WTC11 (cell line): ENCODE measurements at regions not wholly inside any gene's neighbourhood (a gene's known extent, or its start where the extent isn't known, plus 50 kb on each side); places are given as distances from the start of the nearest gene placed in this dataset.

Experiments
- ATAC-seq: fragments of 200-7000 bp; cut with Tn5 transposase; 2 replicates; pipeline ENCODE4 v1.10.0; 2021; ENCODE audit warnings: mild to moderate bottlenecking, moderate library complexity
- CTCF ChIA-PET: fragments of 300-600 bp; sonication (Branson Sonifier 250); formaldehyde crosslinking; loops from one replicate; lab custom pipeline; 2021; ENCODE audit warnings: antibody characterized with exemption; lab: Charles Lee
- POLR2A ChIA-PET: fragments of 350-600 bp; sonication (Branson Sonifier 250); formaldehyde crosslinking; loops from one replicate; lab custom pipeline; 2021; ENCODE audit warnings: antibody characterized with exemption; lab: Charles Lee
- DNase-seq: peaks from one replicate; pipeline ENCODE4 v3.0.0; 2021; ENCODE audit warnings: low spot score
- H3K27ac Mint-ChIP-seq: 2 replicates; pipeline ENCODE4 v1.8.0; 2021; ENCODE audit warnings: mixed read lengths
- H3K27me3 Mint-ChIP-seq: 2 replicates; pipeline ENCODE4 v1.8.0; 2021; ENCODE audit warnings: low read depth, mild to moderate bottlenecking, moderate library complexity, mixed read lengths
- H3K36me3 Mint-ChIP-seq: 2 replicates; pipeline ENCODE4 v1.8.0; 2021; ENCODE audit warnings: mixed read lengths
- H3K4me1 Mint-ChIP-seq: 2 replicates; pipeline ENCODE4 v1.8.0; 2022; ENCODE audit warnings: mixed read lengths
- H3K4me3 Mint-ChIP-seq: 2 replicates; pipeline ENCODE4 v1.8.0; 2021; ENCODE audit warnings: mild to moderate bottlenecking, moderate library complexity, mixed read lengths
- H3K9me3 Mint-ChIP-seq: 2 replicates; pipeline ENCODE4 v1.8.0; 2021; ENCODE audit warnings: mixed read lengths
- CDX4 ChIP-seq: fragments of 250-450 bp; sonication (Bioruptor Pico); IDR thresholded peaks from 2 replicates; pipeline ENCODE4 v1.9.0; 2021; ENCODE audit warnings: moderate library complexity, mild to moderate bottlenecking, inconsistent platforms, borderline replicate concordance
- CREB1 ChIP-seq: sonication (generic); formaldehyde crosslinking; IDR thresholded peaks from 2 replicates; pipeline ENCODE4 v1.8.0; 2023; ENCODE audit warnings: mild to moderate bottlenecking, missing genetic modification reagents
- CREM ChIP-seq: sonication (generic); formaldehyde crosslinking; IDR thresholded peaks from 2 replicates; pipeline ENCODE4 v1.8.1; 2022; ENCODE audit warnings: mild to moderate bottlenecking, missing genetic modification reagents, moderate library complexity
- FOXJ3 ChIP-seq: sonication (generic); formaldehyde crosslinking; IDR thresholded peaks from 2 replicates; pipeline ENCODE4 v1.9.0; 2021; ENCODE audit warnings: missing genetic modification reagents, mild to moderate bottlenecking, borderline replicate concordance
- IRF2 ChIP-seq: sonication (generic); formaldehyde crosslinking; IDR thresholded peaks from 2 replicates; pipeline ENCODE4 v1.8.0; 2022; ENCODE audit warnings: low read depth, missing genetic modification reagents, borderline replicate concordance
- KAT7 ChIP-seq: sonication (generic); formaldehyde crosslinking; IDR thresholded peaks from 2 replicates; pipeline ENCODE4 v1.8.1; 2023; ENCODE audit warnings: missing genetic modification reagents, mild to moderate bottlenecking, borderline replicate concordance
- MYBL2 ChIP-seq: sonication (generic); formaldehyde crosslinking; IDR thresholded peaks from 2 replicates; pipeline ENCODE4 v1.8.1; 2023; ENCODE audit warnings: mild to moderate bottlenecking, moderate library complexity, missing genetic modification reagents
- NFYB ChIP-seq: sonication (generic); formaldehyde crosslinking; conservative IDR thresholded peaks from 2 replicates; pipeline ENCODE4 v1.8.0; 2022; ENCODE audit warnings: low read depth, missing genetic modification reagents
- OVOL2 ChIP-seq: fragments of 250-450 bp; sonication (Bioruptor Pico); IDR thresholded peaks from 2 replicates; pipeline ENCODE4 v1.9.0; 2021; ENCODE audit warnings: mild to moderate bottlenecking, borderline replicate concordance
- STAT6 ChIP-seq: sonication (generic); formaldehyde crosslinking; conservative IDR thresholded peaks from 2 replicates; pipeline ENCODE4 v1.8.1; 2023; ENCODE audit warnings: mild to moderate bottlenecking, low read depth, missing genetic modification reagents, moderate library complexity
- USF1 ChIP-seq: sonication (generic); formaldehyde crosslinking; IDR thresholded peaks from 2 replicates; pipeline ENCODE4 v1.8.0; 2022; ENCODE audit warnings: mild to moderate bottlenecking, missing genetic modification reagents
- ZNF219 ChIP-seq: sonication (generic); formaldehyde crosslinking; IDR thresholded peaks from 2 replicates; pipeline ENCODE4 v1.8.0; 2023; ENCODE audit warnings: missing genetic modification reagents, mild to moderate bottlenecking, borderline replicate concordance
- ZNF232 ChIP-seq: sonication (generic); formaldehyde crosslinking; IDR thresholded peaks from 2 replicates; pipeline ENCODE4 v1.8.0; 2022; ENCODE audit warnings: mild to moderate bottlenecking, missing genetic modification reagents
- ZNF512 ChIP-seq: sonication (generic); formaldehyde crosslinking; IDR thresholded peaks from 2 replicates; pipeline ENCODE4 v1.8.1; 2022; ENCODE audit warnings: missing genetic modification reagents, borderline replicate concordance

- DNase-seq: no peak
- H3K9me3 Mint-ChIP-seq: peaks cover 4% of the 10 kb centered on the region; the same call in 1 of the 2 replicates
- H3K27me3 Mint-ChIP-seq: no peaks in the 10 kb centered on the region
- ChIA-PET CTCF (no interaction called here), POLR2A (no interaction called here)
- H3K27ac Mint-ChIP-seq: no peak overlapping the region
- TF ChIP-seq IRF2 (CRISPR knock-in tag): no peak
- TF ChIP-seq MYBL2: no peak
- TF ChIP-seq OVOL2 (CRISPR knock-in tag): no peak
- no peaks in the 10 kb centered on the region for H3K36me3 Mint-ChIP-seq
- H3K4me1 Mint-ChIP-seq: peaks cover 6% of the 10 kb centered on the region
- no peak overlapping the region for H3K4me3 Mint-ChIP-seq
- ATAC-seq: no peak
These were observed 410.8 kb upstream of the POU3F3 start for GRCh38 chr2:104443145-104443544.

- Mint-ChIP-seq H3K27ac (no peak overlapping the region), H3K36me3 (no peaks in the 10 kb centered on the region), H3K27me3 (no peaks in the 10 kb centered on the region), H3K4me3 (no peak overlapping the region), H3K4me1 (peaks cover 6% of the 10 kb centered on the region), H3K9me3 (no peaks in the 10 kb centered on the region)
- CTCF ChIA-PET: no interaction called here
- ATAC-seq (no peak), DNase-seq (no peak)
- POLR2A ChIA-PET: no interaction called here
- TF ChIP-seq STAT6 (CRISPR knock-in tag) (no peak), ZNF512 (CRISPR knock-in tag) (no peak), CDX4 (no peak)
These were observed 409.5 kb upstream of the POU3F3 start for GRCh38 chr2:104444392-104444791.

DNA sequence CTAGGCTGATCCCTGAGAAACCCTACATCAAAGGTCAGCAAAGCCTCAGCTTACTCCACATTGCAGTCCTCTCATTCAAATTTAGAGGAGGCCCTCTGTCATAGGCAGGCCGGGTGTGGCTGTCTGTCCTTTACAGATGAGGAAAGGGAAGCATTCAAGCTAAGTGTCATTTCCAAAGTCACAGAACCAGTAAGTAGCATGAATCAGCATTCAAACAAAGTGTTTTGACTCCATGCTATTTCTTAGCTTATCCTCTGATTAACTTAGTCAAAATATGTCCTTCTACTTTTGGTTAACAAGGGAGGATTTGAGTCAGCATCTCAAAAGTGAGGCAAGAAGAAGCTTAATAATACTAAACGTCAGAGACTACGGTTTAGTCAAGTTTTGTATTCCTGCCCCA is 409.0 kb upstream of the POU3F3 start:
- TF ChIP-seq KAT7 (no peak), MYBL2 (no peak)
- H3K27me3 Mint-ChIP-seq: no peaks in the 10 kb centered on the region
- peaks cover 6% of the 10 kb centered on the region for H3K4me1 Mint-ChIP-seq
- ChIA-PET CTCF (no interaction called here), POLR2A (no interaction called here)
- H3K4me3 Mint-ChIP-seq: no peak overlapping the region
- H3K9me3 Mint-ChIP-seq: no peaks in the 10 kb centered on the region
- H3K27ac Mint-ChIP-seq: no peak overlapping the region
- ATAC-seq (no peak), DNase-seq (no peak)
- H3K36me3 Mint-ChIP-seq: no peaks in the 10 kb centered on the region

DNA sequence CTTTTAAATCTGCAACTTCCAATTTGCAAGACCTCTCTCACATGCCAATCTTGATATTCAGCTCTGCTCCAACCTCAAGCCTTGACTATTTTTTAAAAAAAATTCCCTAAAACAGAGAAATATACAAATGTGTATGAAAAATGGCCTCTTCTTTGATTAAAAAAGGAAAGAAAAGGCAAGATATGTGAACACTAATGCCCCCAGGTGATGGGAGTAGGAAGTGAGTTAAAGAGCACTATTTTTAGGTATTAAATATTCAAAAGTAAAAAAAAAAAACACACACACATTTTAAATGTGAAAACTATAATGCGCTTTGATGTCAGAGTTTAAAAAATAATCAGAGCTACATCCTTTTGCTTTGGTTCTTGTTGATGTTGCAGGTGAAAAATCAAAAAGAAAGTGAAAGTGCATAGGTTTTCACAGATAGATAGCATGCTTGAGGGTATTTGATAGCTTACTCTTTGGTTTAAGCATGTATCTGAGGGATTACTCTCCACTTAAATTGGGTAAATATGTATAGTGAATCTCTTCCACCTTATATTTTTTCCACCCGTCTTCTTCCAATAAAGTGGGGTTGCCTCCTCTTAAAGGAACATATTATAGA is 406.0 kb upstream of the POU3F3 start:
- H3K4me3 Mint-ChIP-seq: no peak overlapping the region
- no peaks in the 10 kb centered on the region; the same call in 1 of the 2 replicates for H3K9me3 Mint-ChIP-seq
- ATAC-seq: no peak
- peaks cover 6% of the 10 kb centered on the region for H3K4me1 Mint-ChIP-seq
- H3K27me3 Mint-ChIP-seq: no peaks in the 10 kb centered on the region
- no peaks in the 10 kb centered on the region for H3K36me3 Mint-ChIP-seq
- ChIA-PET CTCF (interaction anchor here (0.7 to 1.6 kb wide), 2 partner anchors 13 to 489 kb away, joined by 5 read pairs; no protein-coding TSS in a partner anchor), POLR2A (no interaction called here)
- TF ChIP-seq MYBL2 (no peak), ZNF219 (no peak), CREM (CRISPR knock-in tag) (no peak), CREB1 (CRISPR knock-in tag) (no peak), NFYB (no peak), OVOL2 (CRISPR knock-in tag) (no peak), FOXJ3 (CRISPR knock-in tag) (no peak), ZNF232 (CRISPR knock-in tag) (no peak), USF1 (CRISPR knock-in tag) (no peak)
- TF ChIP-seq, all 79 proteins: peak for 0
- no peak for DNase-seq
- H3K27ac Mint-ChIP-seq: no peak overlapping the region
